AG09319 (cell line): ENCODE measurements at regions not wholly inside any gene's neighbourhood (a gene's known extent, or its start where the extent isn't known, plus 50 kb on each side); places are given as distances from the start of the nearest gene placed in this dataset.
A peak's percentile ranks its signal among the peaks of the same experiment; 100 is the strongest.

Experiments
- DNase-seq: peaks from one replicate; pipeline ENCODE4 v3.0.0-alpha.2; 2010; ENCODE audit warnings: low read depth; ENCODE audit errors: extremely low read depth
- TF ChIP-seq, protein P1 (sequence below): IDR thresholded peaks from 2 replicates; pipeline ENCODE4 v1.5.1; 2011; ENCODE audit warnings: low read depth, mild to moderate bottlenecking, inconsistent platforms, low read length, moderate library complexity

DNA sequence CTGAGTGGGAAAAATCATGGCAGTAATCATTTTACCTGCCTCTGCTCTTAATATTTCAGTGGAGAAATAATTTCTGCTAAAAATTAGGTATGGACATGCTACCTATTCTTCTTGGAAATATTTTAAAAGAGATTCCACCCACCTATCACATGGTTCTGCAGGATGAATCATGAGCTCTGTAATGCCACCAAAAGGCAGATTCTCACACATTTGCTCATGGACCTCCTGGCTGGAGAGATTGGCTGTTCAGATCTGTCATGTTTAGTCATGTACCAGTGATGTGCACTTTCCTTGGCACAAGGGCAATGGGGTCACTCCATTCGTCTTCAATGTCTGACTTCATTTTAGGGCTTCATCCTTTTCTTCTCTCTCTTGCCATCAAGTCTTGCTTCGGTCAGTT is 101.8 kb upstream of the MBNL2 start:
- TF ChIP-seq, protein P1, sequence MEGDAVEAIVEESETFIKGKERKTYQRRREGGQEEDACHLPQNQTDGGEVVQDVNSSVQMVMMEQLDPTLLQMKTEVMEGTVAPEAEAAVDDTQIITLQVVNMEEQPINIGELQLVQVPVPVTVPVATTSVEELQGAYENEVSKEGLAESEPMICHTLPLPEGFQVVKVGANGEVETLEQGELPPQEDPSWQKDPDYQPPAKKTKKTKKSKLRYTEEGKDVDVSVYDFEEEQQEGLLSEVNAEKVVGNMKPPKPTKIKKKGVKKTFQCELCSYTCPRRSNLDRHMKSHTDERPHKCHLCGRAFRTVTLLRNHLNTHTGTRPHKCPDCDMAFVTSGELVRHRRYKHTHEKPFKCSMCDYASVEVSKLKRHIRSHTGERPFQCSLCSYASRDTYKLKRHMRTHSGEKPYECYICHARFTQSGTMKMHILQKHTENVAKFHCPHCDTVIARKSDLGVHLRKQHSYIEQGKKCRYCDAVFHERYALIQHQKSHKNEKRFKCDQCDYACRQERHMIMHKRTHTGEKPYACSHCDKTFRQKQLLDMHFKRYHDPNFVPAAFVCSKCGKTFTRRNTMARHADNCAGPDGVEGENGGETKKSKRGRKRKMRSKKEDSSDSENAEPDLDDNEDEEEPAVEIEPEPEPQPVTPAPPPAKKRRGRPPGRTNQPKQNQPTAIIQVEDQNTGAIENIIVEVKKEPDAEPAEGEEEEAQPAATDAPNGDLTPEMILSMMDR: no peak
- no peak for DNase-seq

DNA sequence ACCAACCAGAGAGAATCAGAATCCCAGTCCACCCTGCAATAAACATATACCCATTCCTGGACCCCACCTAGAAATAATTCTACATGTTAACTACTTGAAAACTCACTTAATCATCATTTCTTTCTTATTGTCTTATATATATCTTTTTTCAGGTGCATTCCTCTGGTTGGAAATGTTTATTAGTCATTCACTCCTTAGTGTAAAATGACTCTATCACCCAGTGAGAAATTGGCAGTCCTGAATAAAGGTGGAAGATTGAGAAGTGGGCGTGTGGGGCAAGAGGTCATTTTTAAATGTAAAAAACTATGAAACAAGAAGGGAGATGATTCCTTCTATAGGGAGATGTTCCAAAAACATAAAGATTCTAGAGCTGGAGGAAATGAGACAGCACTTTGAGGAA is 101.2 kb upstream of the MBNL2 start:
- TF ChIP-seq, protein P1: no peak
- DNase-seq: no peak

DNA sequence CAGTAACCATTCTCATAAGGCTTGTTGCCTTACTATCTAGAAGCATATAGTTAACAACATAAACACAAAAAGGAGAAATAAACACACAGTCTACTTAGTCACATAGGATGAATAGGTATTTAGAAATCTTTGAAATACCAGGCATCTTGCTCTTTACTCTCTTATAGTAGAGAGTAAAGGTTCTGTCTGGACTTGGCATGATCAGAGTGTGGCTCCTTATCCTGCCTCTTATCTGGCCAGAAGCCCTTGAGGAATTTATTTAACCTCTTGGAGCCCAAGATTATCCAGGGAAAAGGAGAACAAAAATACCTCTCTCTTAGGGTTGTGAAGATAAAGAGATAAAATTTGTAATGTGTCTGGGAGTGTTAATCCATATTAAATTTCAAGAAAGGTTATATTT is 100.2 kb upstream of the MBNL2 start:
- TF ChIP-seq, protein P1: no peak
- DNase-seq: no peak

DNA sequence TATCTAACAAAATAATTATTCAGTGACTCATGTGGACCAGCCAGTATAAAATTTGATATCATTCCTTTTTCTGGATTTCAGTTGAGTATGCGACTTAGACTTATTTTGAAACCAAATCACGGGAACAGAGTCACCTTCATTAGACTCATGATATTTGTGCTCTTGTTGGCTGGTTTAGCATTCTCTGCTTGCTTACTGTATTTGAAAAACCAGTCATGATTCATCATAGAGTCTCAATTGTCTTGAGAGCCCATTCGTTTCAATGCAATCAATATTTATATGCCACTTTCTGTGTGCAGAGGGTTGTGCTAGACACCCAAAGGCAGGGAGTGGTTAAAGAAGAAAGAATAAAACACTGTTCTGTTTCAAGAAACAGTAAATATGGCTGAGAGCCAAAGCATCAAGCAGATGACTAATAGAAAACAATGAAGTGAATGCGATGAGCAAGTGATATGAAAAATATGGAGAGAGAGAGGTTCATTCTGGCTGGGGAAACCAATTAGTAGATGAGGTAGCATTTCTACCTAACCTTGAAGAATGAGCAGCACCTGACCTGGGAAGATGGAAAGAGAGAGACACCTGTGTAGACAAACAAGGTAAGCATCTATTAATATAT is 99.6 kb upstream of the MBNL2 start:
- no peak for DNase-seq
- TF ChIP-seq, protein P1: no peak

DNA sequence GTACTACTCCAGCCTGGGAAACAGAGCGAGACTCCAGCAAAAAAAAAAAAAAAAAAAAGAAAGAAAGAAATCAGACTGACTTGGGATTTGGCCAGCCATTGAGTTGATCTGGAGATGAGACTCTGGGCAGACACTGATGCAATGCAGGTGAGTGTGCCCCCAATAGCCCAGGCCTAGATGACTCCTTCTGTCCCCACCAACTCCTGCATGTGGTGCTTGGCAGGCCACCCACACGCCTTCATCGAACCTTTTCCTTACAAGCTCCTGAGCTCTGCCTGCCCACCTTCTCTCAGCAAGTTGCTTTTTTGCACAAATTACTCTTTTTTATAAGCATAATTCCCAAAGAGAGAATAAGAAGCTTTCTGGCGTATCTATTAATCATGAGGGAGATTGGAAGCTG is 97.9 kb upstream of the MBNL2 start:
- no peak for DNase-seq
- TF ChIP-seq, protein P1: no peak

DNA sequence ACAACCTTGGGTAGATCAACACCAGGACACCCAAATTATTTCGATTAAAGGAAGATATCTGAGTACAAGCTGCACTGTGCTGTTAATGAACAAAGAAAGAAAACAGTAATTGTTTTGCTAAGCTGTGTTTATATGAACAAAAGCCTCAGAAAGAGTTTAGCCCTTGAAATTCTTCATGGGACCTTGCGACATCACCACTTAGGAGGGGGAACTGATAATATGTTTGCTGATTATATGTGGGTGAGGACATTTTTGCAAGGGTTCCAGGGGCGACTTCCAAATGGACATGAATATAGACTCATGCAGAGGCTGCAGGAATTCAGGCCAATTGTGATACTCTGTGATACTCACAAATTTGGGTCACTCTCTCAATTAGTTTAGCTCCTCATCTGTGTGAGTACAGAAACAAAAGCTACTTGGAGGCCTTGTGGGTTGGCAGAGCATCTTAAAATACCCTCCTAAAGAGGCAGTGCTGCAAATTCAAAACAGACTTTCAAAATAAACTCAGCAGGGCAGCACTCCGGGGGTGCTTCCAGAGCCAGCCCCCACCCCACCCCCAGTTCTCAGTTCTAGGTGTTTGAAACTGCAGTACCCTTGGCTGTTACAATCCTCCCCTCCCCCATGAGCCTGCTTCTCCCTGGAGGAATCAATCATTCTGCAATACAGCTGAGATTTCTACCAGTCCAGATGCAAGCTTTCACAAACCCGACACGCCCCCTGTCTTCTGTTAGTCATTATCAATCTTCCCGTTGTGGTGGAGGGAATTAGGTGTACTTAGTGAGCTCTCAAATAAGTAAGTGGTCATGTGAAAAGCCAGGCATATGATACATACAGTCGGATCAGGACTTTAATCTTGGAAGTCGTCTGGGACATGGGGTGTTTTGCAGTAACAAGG is 97.0 kb upstream of the MBNL2 start:
- TF ChIP-seq, protein P1: no peak; the same call in none of the 2 replicates
- DNase-seq: peak; percentile 65
